ENCODE measurements at regions not wholly inside any gene's neighbourhood (a gene's known extent, or its start where the extent isn't known, plus 50 kb on each side); places are given as distances from the start of the nearest gene placed in this dataset.
A peak's percentile ranks its signal among the peaks of the same experiment; 100 is the strongest.
"Not testable (repeated sequence)": the region's sequence is repeated elsewhere in the genome, so short reads cannot be mapped to it uniquely, and the experiment has no call there.

DNA sequence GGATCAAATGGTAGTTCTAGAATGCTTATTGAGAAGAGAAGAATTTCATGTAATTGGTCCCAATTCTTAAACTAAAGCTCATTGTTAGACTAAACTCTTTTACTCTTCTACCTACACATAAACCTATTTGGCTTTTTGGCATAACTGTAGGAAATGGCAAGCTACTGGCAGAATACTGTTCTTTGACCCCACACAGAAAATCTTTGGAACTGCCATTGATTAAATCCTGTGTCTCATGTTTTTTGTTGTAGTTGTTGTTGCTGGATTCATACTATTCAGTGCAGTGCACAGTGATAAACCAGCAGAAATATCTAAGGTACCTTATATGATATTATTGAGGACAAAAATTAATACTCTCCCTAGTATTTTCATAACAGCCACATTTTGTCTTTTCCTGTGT, 242.1 kb upstream of the SGK1 start:
- DNase-seq (ENCODE audit: extremely low read depth in 1 of 11, low read depth in 9 of 11, low spot score in 4 of 11) = no peak

DNA sequence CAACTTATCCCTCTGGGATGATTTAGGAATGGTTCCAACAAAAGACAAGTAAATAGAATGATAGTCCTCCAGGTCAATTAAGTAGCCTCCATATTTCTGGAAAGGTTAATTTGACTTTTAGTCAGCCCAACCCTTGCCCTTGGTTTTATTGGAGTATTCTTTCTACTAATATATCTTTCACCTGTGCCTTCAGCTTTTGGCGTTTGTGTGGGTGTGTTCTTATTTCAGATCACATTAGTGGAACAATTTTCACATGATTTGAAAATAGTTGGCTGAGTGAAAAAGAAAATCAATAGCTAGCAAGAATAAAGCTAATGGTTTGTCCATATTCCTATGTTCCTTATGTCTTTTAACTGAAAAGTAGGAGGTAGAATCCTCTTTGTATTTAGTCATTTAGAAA, 239.6 kb upstream of the SGK1 start:
- no peak for DNase-seq (ENCODE audit: extremely low read depth in 1 of 11, low read depth in 9 of 11, low spot score in 4 of 11)

DNA sequence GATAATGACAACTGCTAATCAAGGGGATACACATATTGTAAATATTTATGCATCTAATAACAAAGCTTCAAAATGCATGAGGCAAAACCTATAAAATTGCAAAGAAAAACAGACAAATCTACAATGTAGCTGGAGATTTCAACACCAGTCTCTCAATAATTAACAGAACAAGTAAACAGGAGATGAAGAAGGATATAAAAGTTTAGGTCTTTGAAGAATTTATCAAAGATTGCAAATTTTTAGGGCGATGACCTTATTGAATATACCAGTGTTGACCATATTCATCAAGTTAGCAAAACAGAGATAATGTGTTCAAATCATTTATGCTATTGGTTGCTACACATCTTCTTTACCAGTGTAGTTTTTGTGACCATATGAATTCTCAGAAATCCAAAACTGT, 237.8 kb upstream of the SGK1 start:
- no peak for DNase-seq (ENCODE audit: extremely low read depth in 1 of 11, low read depth in 9 of 11, low spot score in 4 of 11)

GRCh38 chr6:134553936-134554335, 236.0 kb upstream of the SGK1 start:
- no peak for DNase-seq (ENCODE audit: extremely low read depth in 1 of 11, low read depth in 9 of 11, low spot score in 4 of 11)

GRCh38 chr6:134551245-134551960, 233.5 kb upstream of the SGK1 start:
- no peak for DNase-seq (ENCODE audit: extremely low read depth in 1 of 11, low read depth in 9 of 11, low spot score in 4 of 11)

DNA sequence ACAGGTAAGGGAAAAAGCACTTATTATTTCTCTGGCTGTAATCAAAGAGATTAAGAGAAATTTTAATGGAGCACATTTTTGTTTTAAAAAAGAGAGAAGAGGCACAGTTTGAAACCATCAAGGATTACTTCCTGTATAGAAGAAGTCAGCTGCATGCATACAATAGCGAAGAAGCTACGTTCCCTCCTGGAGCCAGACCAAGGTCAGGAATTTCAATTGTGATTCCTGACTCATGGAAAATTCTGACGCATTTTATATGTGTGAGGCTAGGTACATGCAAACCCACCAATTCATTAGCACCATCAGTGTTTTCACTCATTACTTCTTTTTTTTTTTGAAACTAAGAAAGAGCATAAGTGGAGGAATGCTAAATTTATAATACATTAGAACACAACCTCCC, 232.7 kb upstream of the SGK1 start:
- peak in 1 of 11 donors; percentile 15 for DNase-seq (ENCODE audit: extremely low read depth in 1 of 11, low read depth in 9 of 11, low spot score in 4 of 11)

- no peak for DNase-seq (ENCODE audit: extremely low read depth in 1 of 11, low read depth in 9 of 11, low spot score in 4 of 11)
Observed at GRCh38 chr6:134549854-134550253, 231.9 kb upstream of the SGK1 start.

DNA sequence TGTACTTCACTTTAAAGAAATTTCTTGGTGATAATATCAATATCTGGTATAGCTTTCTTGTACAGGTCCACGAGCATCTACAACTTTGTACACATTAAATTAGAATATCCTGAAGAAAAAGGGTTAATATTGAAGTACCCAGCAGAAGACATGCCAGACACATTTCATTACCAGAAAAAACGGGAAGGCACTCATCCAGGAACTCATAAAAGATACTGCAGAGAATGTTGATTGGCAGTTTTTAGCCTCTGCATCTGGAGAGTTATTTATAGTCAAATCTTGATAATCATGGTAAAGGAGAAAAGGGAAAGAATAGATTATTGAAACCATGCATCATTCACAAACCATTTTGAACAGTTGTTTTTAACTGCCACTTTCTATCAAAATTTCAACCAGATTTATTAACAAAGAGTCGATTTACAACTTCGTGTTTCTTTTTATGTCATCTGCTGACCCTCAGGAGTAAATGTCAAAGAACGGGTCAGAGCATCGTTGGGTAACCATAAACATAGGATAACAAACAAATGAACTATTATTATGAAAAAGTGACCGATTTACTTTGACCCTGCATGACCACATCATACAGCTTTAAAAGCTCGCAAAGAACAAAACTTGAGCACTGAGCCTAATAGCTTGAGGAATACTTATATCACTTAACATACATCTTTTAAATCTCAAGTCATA, 229.2 kb upstream of the SGK1 start:
- DNase-seq (ENCODE audit: extremely low read depth in 1 of 11, low read depth in 9 of 11, low spot score in 4 of 11) = no peak

DNA sequence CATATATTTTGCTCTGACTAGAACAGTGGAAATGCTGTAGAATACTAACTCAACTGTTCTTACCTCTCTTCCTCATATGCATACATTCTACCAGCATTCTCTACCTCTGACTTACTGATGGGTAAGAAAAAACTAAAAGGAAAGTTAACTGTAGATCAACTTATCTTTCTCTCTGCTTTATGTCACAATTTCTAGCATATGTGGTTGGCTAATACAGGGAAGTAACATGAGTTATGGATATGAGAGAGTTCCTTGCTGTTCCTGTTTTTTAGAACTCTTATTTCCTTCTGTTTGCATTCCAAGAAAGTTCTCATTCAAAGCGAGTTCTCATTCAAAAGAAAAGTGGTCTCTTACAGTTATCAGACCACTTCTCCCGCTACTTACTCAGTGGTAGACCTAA, 226.8 kb upstream of the SGK1 start:
- DNase-seq (ENCODE audit: extremely low read depth in 1 of 11, low read depth in 9 of 11, low spot score in 4 of 11) = no peak

GRCh38 chr6:134543128-134543527, 225.2 kb upstream of the SGK1 start:
- no peak for DNase-seq (ENCODE audit: extremely low read depth in 1 of 11, low read depth in 9 of 11, low spot score in 4 of 11)

GRCh38 chr6:134541001-134541400, 223.1 kb upstream of the SGK1 start:
- no peak for DNase-seq (ENCODE audit: extremely low read depth in 1 of 11, low read depth in 9 of 11, low spot score in 4 of 11)

GRCh38 chr6:134539865-134540323, 222.0 kb upstream of the SGK1 start:
- no peak for DNase-seq (ENCODE audit: extremely low read depth in 1 of 11, low read depth in 9 of 11, low spot score in 4 of 11)

DNA sequence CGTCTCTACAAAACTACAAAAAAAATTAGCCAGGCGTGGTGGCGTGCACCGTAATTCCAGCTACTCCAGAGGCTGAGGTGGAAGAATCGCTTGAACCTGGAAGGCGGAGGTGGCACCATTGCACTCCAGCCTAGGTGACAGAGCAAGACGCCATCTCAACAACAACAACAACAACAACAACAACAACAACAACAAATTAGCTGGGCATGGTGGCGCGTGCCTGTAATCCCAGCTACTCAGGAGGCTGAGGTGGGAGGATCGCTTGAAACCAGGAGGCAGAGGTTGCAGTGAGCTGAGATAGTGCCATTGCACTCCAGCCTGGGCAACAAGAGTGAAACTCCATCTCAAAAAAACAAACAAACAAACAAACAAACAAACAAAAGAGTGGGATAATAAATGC, 219.9 kb upstream of the SGK1 start:
- not testable (repeated sequence) for DNase-seq (ENCODE audit: extremely low read depth in 1 of 11, low read depth in 9 of 11, low spot score in 4 of 11)

GRCh38 chr6:134537146-134537555, 219.2 kb upstream of the SGK1 start:
- DNase-seq (ENCODE audit: extremely low read depth in 1 of 11, low read depth in 9 of 11, low spot score in 4 of 11) = no peak

DNA sequence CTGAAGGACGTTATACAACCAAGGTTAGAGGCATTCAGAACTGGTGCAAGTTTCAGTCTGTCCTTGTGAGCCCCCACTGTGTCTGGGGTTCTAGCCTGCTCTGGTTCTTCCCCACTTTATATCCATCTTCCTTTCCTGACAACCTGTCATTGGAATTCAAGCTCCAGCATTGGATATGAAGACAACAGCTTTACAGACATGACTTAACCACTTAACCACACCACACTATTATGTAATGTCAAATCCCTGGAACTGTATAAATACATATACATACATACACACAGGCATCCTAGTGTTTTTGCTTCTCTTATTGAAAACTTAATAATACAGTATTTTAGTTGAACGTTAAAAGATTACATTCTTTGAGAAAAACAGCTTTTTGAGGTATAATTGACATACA, 217.9 kb upstream of the SGK1 start:
- DNase-seq (ENCODE audit: extremely low read depth in 1 of 11, low read depth in 9 of 11, low spot score in 4 of 11) = no peak

DNA sequence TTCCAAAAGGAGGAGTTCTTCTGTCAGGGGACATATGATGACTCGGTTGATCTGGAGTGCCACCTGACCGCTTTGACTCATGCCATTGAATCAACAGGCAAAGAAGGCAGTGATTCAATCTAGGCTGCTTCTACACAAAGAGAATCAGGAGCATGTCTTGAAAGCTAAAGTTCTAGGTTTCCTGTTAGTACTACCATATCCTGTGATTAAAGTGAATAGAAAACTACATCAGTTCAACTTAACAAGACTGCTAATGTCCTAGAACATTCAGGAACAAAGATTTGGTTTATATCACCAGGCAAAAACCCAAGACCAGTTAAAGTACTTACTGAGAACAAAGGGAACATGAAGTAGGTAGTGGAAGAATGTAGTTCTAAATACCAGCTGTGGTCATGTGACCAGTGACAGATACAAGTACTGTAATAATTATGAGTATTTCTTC, 216.8 kb upstream of the SGK1 start:
- DNase-seq (ENCODE audit: extremely low read depth in 1 of 11, low read depth in 9 of 11, low spot score in 4 of 11) = no peak

DNA sequence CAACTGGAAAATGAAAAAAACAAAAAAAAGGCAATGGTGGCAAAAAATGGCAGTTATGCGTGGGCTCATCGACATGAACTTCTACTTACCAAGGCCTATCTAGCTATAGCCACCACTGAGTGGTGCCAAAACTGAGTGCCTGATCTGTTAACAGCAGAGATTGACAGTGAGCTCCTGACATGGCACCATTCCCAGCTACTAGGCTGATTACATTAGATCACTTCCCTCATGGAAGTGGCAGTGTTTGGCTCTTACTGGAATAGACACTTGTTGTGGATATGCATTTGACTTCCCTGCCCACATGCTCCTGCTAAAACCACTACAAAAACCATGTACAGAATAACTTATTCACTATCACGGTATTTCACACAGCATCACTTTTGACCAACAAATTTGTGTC, 216.1 kb upstream of the SGK1 start:
- DNase-seq (ENCODE audit: extremely low read depth in 1 of 11, low read depth in 9 of 11, low spot score in 4 of 11) = no peak

- DNase-seq (ENCODE audit: extremely low read depth in 1 of 11, low read depth in 9 of 11, low spot score in 4 of 11) = no peak
Observed at GRCh38 chr6:134532694-134533624, 215.0 kb upstream of the SGK1 start.

DNA sequence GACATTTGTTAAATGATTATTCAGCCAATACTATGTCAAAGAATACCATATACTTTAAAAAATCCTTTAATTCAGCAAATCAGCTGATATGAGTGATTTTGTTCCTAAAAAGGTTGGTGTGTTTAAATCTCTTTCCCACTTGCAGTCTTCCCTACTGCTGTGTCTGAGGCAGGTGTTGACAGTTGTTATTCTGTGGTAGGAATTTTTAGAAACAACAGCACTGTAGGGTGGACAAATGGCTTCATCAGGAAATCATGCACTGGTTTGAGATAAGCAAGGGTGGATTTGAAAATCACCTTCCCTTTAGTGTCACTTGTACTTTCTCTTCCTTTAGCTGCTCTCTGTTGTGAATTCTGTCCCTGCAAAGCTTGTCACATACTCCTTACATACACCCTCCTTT, 213.7 kb upstream of the SGK1 start:
- no peak for DNase-seq (ENCODE audit: extremely low read depth in 1 of 11, low read depth in 9 of 11, low spot score in 4 of 11)

DNA sequence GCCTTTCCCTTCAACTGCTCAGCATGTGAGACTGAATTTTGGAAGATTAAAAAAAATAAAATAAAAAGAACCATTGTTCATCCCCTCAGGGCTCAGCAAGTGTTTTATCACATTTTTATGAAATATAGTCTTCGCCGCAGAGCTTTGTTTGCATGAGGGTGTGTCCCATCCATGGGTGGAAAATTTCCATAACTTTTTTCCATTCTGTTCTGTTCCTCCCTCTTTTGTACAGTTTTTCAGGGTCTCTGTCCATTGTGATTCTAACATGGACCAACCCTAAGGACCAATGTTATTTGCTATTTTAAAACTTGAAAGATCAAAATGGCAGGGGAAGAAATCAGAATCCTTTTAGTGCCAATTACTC, 213.3 kb upstream of the SGK1 start:
- no peak for DNase-seq (ENCODE audit: extremely low read depth in 1 of 11, low read depth in 9 of 11, low spot score in 4 of 11)

Measured in renal cortex interstitium (tissue), 11 donors.